Suprapubic skin (tissue), 4 donors: ENCODE measurements at regions not wholly inside any gene's neighbourhood (a gene's known extent, or its start where the extent isn't known, plus 50 kb on each side); places are given as distances from the start of the nearest gene placed in this dataset.

ENCODE experiments used
- EP300 ChIP-seq: sonication (generic); formaldehyde crosslinking; IDR thresholded peaks from one replicate; pipeline ENCODE4 v1.6.1; 2017; ENCODE audit warnings: antibody characterized with exemption
- POLR2A ChIP-seq, 2 donors: fragments of 450-650 bp; IDR thresholded peaks; one replicate each; pipeline ENCODE4 v1.6.1; 2017; ENCODE audit warnings: antibody characterized with exemption in 2 of 2, mild to moderate bottlenecking in 2 of 2, moderate library complexity in 2 of 2
- POLR2AphosphoS5 ChIP-seq, 3 donors: sonication (generic); formaldehyde crosslinking; IDR thresholded peaks; one replicate each; pipeline ENCODE4 v1.6.1; 2017; ENCODE audit warnings: antibody characterized with exemption in 3 of 3
- TF ChIP-seq, protein P1 (sequence below), 2 donors: fragments of 200-600 bp in 1 of 2; fragments of 450-650 bp in 1 of 2; sonication (generic) in 1 of 2; IDR thresholded peaks; one replicate each; pipeline ENCODE4 v1.5.1; 2016 to 2019; ENCODE audit warnings: antibody characterized with exemption in 2 of 2, mild to moderate bottlenecking in 1 of 2, moderate library complexity in 1 of 2

- TF ChIP-seq, protein P1, sequence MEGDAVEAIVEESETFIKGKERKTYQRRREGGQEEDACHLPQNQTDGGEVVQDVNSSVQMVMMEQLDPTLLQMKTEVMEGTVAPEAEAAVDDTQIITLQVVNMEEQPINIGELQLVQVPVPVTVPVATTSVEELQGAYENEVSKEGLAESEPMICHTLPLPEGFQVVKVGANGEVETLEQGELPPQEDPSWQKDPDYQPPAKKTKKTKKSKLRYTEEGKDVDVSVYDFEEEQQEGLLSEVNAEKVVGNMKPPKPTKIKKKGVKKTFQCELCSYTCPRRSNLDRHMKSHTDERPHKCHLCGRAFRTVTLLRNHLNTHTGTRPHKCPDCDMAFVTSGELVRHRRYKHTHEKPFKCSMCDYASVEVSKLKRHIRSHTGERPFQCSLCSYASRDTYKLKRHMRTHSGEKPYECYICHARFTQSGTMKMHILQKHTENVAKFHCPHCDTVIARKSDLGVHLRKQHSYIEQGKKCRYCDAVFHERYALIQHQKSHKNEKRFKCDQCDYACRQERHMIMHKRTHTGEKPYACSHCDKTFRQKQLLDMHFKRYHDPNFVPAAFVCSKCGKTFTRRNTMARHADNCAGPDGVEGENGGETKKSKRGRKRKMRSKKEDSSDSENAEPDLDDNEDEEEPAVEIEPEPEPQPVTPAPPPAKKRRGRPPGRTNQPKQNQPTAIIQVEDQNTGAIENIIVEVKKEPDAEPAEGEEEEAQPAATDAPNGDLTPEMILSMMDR (IDR thresholded peaks at IDR 0.05), result no peak
- TF ChIP-seq POLR2AphosphoS5 (IDR thresholded peaks at IDR 0.05) (no peak), POLR2A (IDR thresholded peaks at IDR 0.05) (no peak), EP300 (no peak)
Measured at GRCh38 chr7:36038063-36038721, 114.9 kb upstream of the EEPD1 start.
